ENCODE measurements at regions not wholly inside any gene's neighbourhood (a gene's known extent, or its start where the extent isn't known, plus 50 kb on each side); places are given as distances from the start of the nearest gene placed in this dataset.

- Histone ChIP-seq H3K4me1 (no peaks in the 10 kb centered on the region), H3K9me3 (no peaks in the 10 kb centered on the region), H3K27ac (no peak overlapping the region), H3K4me3 (no peak overlapping the region), H3K36me3 (no peaks in the 10 kb centered on the region), H3K27me3 (no peaks in the 10 kb centered on the region)
- WGBS, 5 donors: 75 to 92% (median 89%) methylated on average over 3 of the region's 3 CpGs
- intact Hi-C loops (cut with DNase I; ENCODE audit: low total_unique reads): no loop called here
- DNase-seq: no peak
- TF ChIP-seq POLR2AphosphoS5 (IDR thresholded peaks at IDR 0.05): no peak
- no peak for TF ChIP-seq POLR2A (IDR thresholded peaks at IDR 0.05)
- TF ChIP-seq EP300 (IDR thresholded peaks at IDR 0.05): no peak
- TF ChIP-seq CTCF (IDR thresholded peaks at IDR 0.05): no peak
Observed at GRCh38 chr5:158521995-158522394, 577.7 kb downstream of the EBF1 start.

GRCh38 chr5:158519433-158520021, 580.2 kb downstream of the EBF1 start:
- no peak overlapping the region for H3K4me3 ChIP-seq
- no peak overlapping the region for H3K27ac ChIP-seq
- TF ChIP-seq CTCF (IDR thresholded peaks at IDR 0.05) (no peak), POLR2AphosphoS5 (IDR thresholded peaks at IDR 0.05) (no peak), EP300 (IDR thresholded peaks at IDR 0.05) (no peak), POLR2A (IDR thresholded peaks at IDR 0.05) (no peak)
- H3K4me1 ChIP-seq: no peaks in the 10 kb centered on the region
- H3K36me3 ChIP-seq: no peaks in the 10 kb centered on the region
- intact Hi-C loops (cut with DNase I; ENCODE audit: low total_unique reads): no loop called here
- no peak for DNase-seq
- no peaks in the 10 kb centered on the region for H3K9me3 ChIP-seq
- 41 to 63% (median 49%) methylated on average over 3 of the region's 3 CpGs for WGBS, 5 donors
- H3K27me3 ChIP-seq: no peaks in the 10 kb centered on the region

- H3K36me3 ChIP-seq: no peaks in the 10 kb centered on the region
- DNase-seq: no peak
- no peak overlapping the region for H3K27ac ChIP-seq
- no peaks in the 10 kb centered on the region for H3K27me3 ChIP-seq
- intact Hi-C loops (cut with DNase I; ENCODE audit: low total_unique reads): no loop called here
- whole genome bisulfite sequencing, 5 donors: 52 to 83% (median 72%) methylated on average over 2 of the region's 2 CpGs
- TF ChIP-seq EP300 (IDR thresholded peaks at IDR 0.05) (no peak), CTCF (IDR thresholded peaks at IDR 0.05) (no peak), POLR2A (IDR thresholded peaks at IDR 0.05) (no peak), POLR2AphosphoS5 (IDR thresholded peaks at IDR 0.05) (no peak)
- H3K9me3 ChIP-seq: no peaks in the 10 kb centered on the region
- no peak overlapping the region for H3K4me3 ChIP-seq
- H3K4me1 ChIP-seq: no peaks in the 10 kb centered on the region
Observed at GRCh38 chr5:158516521-158516920, 583.2 kb downstream of the EBF1 start.

GRCh38 chr5:158514986-158515359, 584.7 kb downstream of the EBF1 start:
- 92 to 95% (median 94%) methylated on average over 3 of the region's 3 CpGs for WGBS, 5 donors
- intact Hi-C loops (cut with DNase I; ENCODE audit: low total_unique reads): no loop called here

More at GRCh38 chr5:158514986-158515359, 584.7 kb downstream of the EBF1 start:
- Histone ChIP-seq H3K27me3 (no peaks in the 10 kb centered on the region), H3K4me1 (no peaks in the 10 kb centered on the region), H3K9me3 (no peaks in the 10 kb centered on the region), H3K27ac (no peak overlapping the region), H3K36me3 (no peaks in the 10 kb centered on the region), H3K4me3 (no peak overlapping the region)
- no peak for DNase-seq
- TF ChIP-seq CTCF (IDR thresholded peaks at IDR 0.05): no peak
- no peak for TF ChIP-seq POLR2AphosphoS5 (IDR thresholded peaks at IDR 0.05)
- TF ChIP-seq POLR2A (IDR thresholded peaks at IDR 0.05): no peak
- TF ChIP-seq EP300 (IDR thresholded peaks at IDR 0.05): no peak
